OCI-M1 (cell line): ENCODE measurements at regions not wholly inside any gene's neighbourhood (a gene's known extent, or its start where the extent isn't known, plus 50 kb on each side); places are given as distances from the start of the nearest gene placed in this dataset.

Source experiments
- DNase-seq: peaks from one replicate; lab custom pipeline; 2025; lab: John Stamatoyannopoulos, UW

- no peak for DNase-seq
These were observed 266.3 kb upstream of the NOCT start for GRCh38 chr4:138749303-138749702.

DNA sequence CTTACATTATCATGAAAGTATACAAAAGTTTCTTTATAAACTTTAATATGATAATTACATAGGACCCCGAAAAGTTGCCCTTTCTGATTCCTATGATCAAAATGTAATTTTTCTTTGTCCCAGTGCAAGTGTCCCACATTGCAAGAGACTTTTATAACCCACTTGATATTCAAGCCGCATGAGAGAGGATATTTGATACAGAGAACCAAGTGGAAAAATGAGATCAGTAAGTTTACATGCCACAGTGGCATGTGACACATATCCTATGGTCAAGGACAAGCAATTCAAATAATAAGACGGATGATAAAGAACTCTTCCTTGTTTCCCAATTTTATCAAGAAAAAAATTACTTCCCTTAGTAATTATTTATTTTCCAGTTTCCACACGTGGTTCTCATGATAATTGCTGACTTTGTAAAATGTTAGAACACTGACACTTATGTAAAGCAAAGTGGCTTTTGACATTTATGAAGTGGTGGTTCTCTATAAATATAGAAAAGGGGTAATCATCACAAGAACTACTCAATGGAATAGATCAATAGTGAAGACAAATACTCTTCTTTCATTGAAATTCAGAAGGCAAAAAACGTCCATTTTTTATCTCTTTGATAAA lies 273.7 kb upstream of the NOCT start:
- DNase-seq = no peak

- no peak for DNase-seq
These were observed 274.5 kb upstream of the NOCT start for GRCh38 chr4:138740816-138741745.

DNA sequence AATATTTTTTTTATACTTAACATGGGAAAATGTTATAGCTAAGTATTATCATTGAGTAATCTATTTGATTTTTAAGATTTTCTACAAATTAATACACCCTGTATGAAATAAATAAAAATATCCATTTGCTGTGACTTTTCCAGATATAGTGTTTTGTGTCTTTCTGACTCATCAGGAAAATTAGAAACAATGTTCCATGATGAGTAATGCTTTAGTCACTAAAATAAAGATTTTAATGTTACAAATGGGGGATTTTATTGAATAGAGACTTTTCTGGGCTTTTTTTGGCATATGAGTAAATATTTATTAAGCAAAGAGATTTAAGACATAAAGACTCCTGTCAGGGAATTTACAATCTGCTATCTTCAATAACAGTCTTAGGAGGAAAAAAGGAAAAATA lies 279.2 kb upstream of the NOCT start:
- DNase-seq = no peak

DNA sequence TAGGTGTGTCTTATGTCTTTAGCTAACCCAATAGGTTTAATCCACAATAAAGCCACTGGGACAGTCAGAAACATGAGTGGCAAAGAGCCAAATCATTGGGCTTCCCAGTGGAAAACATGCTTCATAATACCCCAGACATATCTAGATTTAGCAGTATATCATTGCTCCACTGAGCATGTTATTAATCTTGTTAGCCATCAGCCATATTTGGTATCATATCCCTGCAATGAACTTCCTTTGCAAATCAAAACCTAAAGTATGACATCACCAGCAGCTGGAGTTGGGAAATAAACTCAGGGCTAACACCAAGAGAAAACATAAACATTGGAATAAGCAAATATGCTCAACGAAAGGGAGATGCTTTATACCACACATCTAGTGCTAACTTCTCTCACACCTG lies 280.8 kb upstream of the NOCT start:
- peak; percentile 26 for DNase-seq

GRCh38 chr4:138728566-138728965 lies 287.0 kb upstream of the NOCT start:
- DNase-seq = no peak

DNA sequence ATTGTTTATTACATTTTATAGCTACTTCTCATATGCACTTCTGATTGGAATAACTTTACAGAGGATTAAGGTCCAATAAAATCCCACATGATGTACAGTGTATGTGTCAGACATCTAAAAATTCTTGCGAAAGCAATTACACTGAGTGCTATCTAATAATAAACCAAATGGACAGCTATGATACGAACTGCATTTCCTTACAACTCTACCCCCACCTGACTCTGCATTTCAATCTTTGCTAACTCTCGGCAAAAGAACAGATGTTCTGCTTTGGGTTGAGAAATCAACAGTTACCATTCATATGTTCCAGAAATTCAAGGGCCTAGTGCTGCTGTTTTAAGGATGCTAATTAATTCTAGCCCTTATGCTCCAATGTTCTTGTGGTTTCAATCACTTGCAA lies 287.9 kb upstream of the NOCT start:
- no peak for DNase-seq

DNA sequence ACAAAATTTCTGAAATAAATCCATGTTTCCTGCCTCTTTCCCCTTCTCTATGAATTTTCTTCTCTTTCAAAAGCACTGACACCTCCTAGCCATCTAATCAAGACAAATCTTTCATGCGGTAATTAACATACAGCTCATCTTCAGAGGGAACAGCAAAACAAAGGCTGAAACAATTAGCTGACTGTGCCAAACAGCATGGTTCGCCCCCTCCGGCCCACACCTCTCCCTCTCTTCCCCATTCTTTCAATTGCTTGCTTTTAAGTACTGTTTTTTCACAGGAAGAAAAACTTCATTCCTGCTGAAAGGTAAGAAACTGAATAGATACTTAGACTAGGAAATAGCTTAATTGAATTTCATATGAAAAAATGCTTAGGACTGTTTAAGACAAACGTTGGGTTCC lies 291.1 kb upstream of the NOCT start:
- no peak for DNase-seq

DNA sequence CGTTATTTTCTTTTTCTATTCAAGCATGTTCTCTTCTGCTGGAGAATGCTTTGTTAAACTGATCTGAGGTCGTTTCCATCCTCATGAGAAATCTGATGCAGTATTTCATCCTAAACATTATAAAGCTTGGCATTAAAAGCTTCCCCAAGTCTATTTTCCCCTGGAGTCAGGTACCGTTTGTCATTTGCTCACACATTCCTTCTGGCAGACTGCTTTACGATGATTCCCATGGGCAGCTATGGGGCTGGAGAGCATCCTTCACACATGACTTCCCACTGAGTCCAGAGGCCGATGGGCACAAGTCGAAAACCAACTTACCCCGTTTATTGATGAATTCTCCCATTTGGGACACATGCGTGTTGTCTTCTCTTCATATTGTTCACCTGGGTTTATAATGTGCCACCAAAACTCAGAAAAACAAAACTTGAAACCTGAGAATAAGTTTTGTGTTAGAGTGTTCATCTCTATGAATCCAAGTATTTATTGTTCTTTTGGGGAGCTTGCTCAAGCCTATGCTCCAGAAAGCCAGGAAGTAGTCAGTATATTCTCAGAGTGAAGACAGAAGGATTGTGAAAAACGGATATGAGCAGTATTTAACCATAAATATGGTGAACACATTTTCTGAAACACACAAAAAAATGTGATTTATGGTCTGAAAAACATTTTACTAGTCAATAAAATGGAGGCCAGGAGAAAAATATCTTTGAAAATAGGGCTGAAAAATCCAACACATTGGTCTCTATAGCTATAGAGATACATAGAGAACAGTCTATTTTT lies 298.8 kb upstream of the NOCT start:
- no peak for DNase-seq

DNA sequence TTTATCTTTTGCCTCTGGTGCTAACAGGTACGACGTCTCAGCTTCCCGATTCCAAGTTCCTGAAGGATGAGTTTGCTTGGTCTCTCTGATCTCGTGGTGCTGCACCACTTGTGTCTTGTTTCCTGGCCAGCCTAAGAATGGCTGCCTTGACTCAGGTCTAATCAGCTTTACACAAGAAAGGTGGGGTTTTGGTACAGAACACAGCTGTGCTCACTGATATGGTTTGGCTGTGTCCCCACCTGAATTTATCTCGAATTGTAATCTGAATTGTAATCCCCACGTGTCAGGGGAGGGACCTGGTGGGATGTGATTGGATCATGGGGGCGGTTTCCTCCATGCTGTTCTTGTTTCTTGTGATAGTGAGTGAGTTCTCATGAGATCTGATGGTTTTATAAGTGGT lies 305.3 kb upstream of the NOCT start:
- DNase-seq = no peak

DNA sequence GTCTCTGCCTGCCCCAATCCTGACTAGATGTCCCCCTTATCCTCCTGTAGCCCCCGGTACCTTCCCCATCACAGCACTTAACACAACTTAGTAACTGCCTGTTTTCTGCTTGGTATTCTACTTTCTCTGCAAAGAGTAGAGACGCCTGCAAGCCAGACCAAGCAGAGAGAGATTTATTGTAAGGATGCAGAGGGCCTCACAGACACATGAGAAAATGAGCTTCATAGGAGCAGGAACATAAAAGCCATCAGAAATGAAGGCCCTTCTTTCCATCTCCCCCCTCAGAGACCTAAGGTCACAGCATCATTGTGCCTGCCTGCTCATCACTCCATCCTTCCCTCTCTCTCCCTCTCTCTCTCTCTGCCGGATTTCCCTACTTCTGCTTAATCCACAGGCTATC lies 305.7 kb upstream of the NOCT start:
- no peak for DNase-seq

DNA sequence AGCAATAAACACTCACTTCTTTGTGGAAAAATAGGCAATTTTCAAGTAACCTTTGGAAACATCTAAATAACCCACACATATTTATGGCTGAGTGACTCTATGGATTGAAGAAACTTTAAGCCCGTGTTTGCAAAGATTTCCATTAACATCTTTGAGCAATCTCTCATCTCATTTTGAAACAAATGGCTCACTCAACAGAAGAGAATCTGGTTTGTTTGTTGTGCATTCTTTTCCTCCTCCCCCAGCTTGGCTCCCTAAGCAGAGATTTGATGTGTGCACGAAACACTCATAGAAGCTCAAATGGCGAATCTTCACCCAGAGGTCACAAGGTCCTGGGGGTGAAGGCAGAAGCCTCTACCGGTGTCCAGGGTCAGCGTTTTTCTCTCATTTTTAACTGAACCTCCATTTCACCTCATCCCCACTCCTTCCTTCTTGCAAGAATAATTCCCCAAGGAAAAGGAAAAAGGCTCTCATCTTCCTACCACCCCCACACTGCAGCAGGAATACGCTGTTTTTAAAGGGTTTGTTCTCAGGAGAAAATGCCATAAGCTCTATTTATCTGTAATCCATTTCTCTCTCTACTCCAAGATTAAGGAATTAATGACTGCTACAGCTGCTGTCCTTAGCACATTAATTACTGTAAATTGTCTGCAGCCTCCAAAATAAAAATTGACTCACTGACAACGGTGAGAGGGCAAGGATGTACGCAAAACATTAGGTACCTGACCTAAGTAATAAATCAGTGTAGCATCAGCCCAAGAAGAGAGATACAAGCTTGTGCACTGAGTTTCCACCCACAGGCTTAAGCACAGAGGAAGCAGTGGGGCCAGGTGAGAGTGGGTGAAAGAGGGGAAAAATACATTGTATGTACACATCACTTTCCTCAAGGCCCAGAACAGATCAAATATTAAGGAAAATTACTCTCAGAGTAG lies 307.6 kb upstream of the NOCT start:
- no peak for DNase-seq

DNA sequence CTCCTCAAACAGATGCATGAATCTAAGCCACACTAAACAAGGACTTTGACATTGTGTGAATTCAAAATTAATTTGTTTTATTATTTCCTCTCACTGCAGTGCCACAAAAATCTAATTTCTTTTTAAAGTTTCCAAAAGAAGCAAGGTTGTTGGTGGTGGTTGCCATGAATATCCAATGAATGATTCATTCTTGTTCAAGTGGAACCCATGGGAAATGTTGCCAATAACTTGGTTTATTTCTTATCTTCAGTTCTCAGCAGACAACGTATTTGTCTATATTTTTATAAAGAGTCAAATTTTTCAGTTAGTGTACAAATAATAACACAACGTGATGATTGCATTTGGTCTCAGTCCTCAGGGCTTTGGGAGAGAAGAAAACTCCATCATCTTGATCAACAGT lies 309.4 kb upstream of the NOCT start:
- no peak for DNase-seq

GRCh38 chr4:138702190-138702824 lies 313.3 kb upstream of the NOCT start:
- no peak for DNase-seq

GRCh38 chr4:138698641-138699040 lies 316.9 kb upstream of the NOCT start:
- peak; percentile 73 for DNase-seq

GRCh38 chr4:138697851-138698250 lies 317.7 kb upstream of the NOCT start:
- peak; percentile 33 for DNase-seq

GRCh38 chr4:138696771-138697170 lies 318.8 kb upstream of the NOCT start:
- no peak for DNase-seq

DNA sequence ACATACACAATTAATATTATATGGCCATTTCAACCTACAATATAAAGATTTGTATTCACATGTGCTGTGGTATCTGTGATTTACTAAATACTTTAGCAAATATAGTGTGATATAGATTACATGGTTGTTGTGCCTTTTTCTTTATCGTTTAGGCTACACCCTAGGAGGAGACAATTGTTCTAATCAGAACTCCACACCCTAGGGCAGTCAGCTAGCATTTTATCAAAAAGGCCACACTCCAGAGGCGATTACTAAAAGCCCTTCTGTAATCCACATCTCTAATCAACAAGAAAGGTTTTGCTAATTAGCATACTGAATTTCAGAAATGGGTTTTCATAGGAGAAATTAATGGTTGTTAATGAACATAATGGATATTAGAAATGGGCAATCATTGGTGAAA lies 319.5 kb upstream of the NOCT start:
- DNase-seq = peak; percentile 41

DNA sequence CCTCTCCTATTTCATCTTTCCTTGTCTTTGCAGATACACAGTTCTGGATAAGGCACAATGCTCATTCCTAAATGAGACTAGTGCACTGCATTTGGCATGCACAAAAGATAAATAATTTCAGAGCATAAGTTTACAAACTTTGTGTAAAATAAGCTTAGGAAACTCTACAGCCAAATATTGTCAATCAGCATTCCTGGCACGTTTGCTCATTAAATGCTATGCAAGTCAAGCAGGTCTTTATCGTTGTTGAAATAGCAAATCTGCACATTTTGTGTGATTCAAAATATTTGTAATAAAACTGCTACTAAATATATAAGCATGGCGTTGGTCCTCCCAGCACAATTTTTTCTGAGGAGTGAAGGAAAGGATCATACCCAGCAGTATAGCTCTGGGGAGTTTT lies 322.1 kb upstream of the NOCT start:
- no peak for DNase-seq

- no peak for DNase-seq
These were observed 323.2 kb upstream of the NOCT start for GRCh38 chr4:138692411-138692810.

- no peak for DNase-seq
These were observed 326.0 kb upstream of the NOCT start for GRCh38 chr4:138689593-138689992.
